Neural cell (in vitro differentiated cells): ENCODE measurements at regions not wholly inside any gene's neighbourhood (a gene's known extent, or its start where the extent isn't known, plus 50 kb on each side); places are given as distances from the start of the nearest gene placed in this dataset.

Source experiments
- H2AFZ ChIP-seq: fragments of 200-600, 300-800 bp; sonication (generic), shearing (Covaris generic); 2 replicates; pipeline ENCODE4 v1.6.0; 2014; ENCODE audit warnings: low read depth, mild to moderate bottlenecking, antibody characterized with exemption, low read length, moderate library complexity
- H3F3A ChIP-seq: fragments of 200-600 bp; shearing (Covaris generic); 2 replicates; pipeline ENCODE4 v1.6.1; 2016; ENCODE audit warnings: mild to moderate bottlenecking, moderate library complexity, mixed read lengths, antibody characterized with exemption, low read length; ENCODE audit not compliant: insufficient read depth, poor library complexity, severe bottlenecking
- H3K27ac ChIP-seq: fragments of 200-600, 300-800 bp; sonication (generic), shearing (Covaris generic); 2 replicates; pipeline ENCODE4 v1.5.1; 2014; ENCODE audit warnings: mild to moderate bottlenecking, low read length, moderate library complexity
- H3K27me3 ChIP-seq: fragments of 300-800, 200-600 bp; sonication (generic), shearing (Covaris generic); 2 replicates; pipeline ENCODE4 v1.6.0; 2014; ENCODE audit warnings: mild to moderate bottlenecking, low read depth, low read length, moderate library complexity; ENCODE audit not compliant: insufficient read depth
- H3K36me3 ChIP-seq: fragments of 300-800, 200-600 bp; sonication (generic), shearing (Covaris generic); 2 replicates; pipeline ENCODE4 v1.5.1; 2014; ENCODE audit warnings: mild to moderate bottlenecking, antibody characterized with exemption, low read length, moderate library complexity; ENCODE audit not compliant: insufficient read depth
- H3K4me2 ChIP-seq: fragments of 300-800, 200-600 bp; sonication (generic), shearing (Covaris generic); 2 replicates; pipeline ENCODE4 v1.6.0; 2014; ENCODE audit warnings: mild to moderate bottlenecking, low read length
- H3K4me3 ChIP-seq: fragments of 300-800, 200-600 bp; sonication (generic), shearing (Covaris generic); 2 replicates; pipeline ENCODE4 v1.5.1; 2014; ENCODE audit warnings: mild to moderate bottlenecking, low read length, moderate library complexity
- H3K79me2 ChIP-seq: fragments of 200-600 bp; shearing (Covaris generic); replicated peaks from 2 replicates; pipeline ENCODE4 v1.6.0; 2014; ENCODE audit warnings: mild to moderate bottlenecking, low read length, moderate library complexity; ENCODE audit not compliant: insufficient read depth
- H3K9ac ChIP-seq: fragments of 300-800, 200-600 bp; sonication (generic), shearing (Covaris generic); 2 replicates; pipeline ENCODE4 v1.6.1; 2016; ENCODE audit warnings: mild to moderate bottlenecking, low read length, mixed read lengths
- H3K9me2 ChIP-seq: fragments of 200-600 bp; shearing (Covaris generic); 2 replicates; pipeline ENCODE4 v1.6.1; 2016; ENCODE audit warnings: mild to moderate bottlenecking, low read length, mixed read lengths; ENCODE audit not compliant: insufficient read depth
- H3K9me3 ChIP-seq: fragments of 200-600, 300-800 bp; sonication (generic), shearing (Covaris generic); 2 replicates; pipeline ENCODE4 v1.6.1; 2016; ENCODE audit warnings: mild to moderate bottlenecking, mixed run types, low read length, moderate library complexity, mixed read lengths
- H4K20me1 ChIP-seq: fragments of 200-600 bp; shearing (Covaris generic); 2 replicates; pipeline ENCODE4 v1.6.1; 2016; ENCODE audit warnings: mild to moderate bottlenecking, mixed run types; ENCODE audit not compliant: insufficient read depth
- CTCF ChIP-seq: fragments of 450-650 bp; IDR thresholded peaks from 2 replicates; pipeline ENCODE4 v1.5.1; 2014; ENCODE audit warnings: antibody characterized with exemption, mild to moderate bottlenecking, moderate library complexity; ENCODE audit not compliant: poor library complexity, severe bottlenecking
- EP300 ChIP-seq: fragments of 450-650 bp; conservative IDR thresholded peaks from 2 replicates; pipeline ENCODE4 v1.6.1; 2014; ENCODE audit warnings: antibody characterized with exemption, mild to moderate bottlenecking, moderate library complexity; ENCODE audit not compliant: poor library complexity, severe bottlenecking
- EZH2 ChIP-seq: fragments of 200-600, 300-800 bp; shearing (Covaris generic), sonication (generic); IDR thresholded peaks from 2 replicates; pipeline ENCODE4 v1.6.1; 2014; ENCODE audit warnings: antibody characterized with exemption, low read length, borderline replicate concordance, mild to moderate bottlenecking; ENCODE audit not compliant: insufficient read depth, poor library complexity, severe bottlenecking
- MXI1 ChIP-seq: fragments of 450-650 bp; conservative IDR thresholded peaks from 2 replicates; pipeline ENCODE4 v1.6.1; 2014; ENCODE audit warnings: antibody characterized with exemption, mild to moderate bottlenecking; ENCODE audit not compliant: poor library complexity, severe bottlenecking
- POLR2AphosphoS5 ChIP-seq: IDR thresholded peaks from 2 replicates; pipeline ENCODE4 v1.6.1; 2012
- RAD21 ChIP-seq: fragments of 450-650 bp; conservative IDR thresholded peaks from 2 replicates; pipeline ENCODE4 v1.6.1; 2014; ENCODE audit warnings: antibody characterized with exemption, mild to moderate bottlenecking, moderate library complexity
- REST ChIP-seq: IDR thresholded peaks from 2 replicates; pipeline ENCODE4 v1.6.1; 2012; ENCODE audit warnings: borderline replicate concordance
- SMC3 ChIP-seq: fragments of 450-650 bp; conservative IDR thresholded peaks from 2 replicates; pipeline ENCODE4 v1.6.1; 2014; ENCODE audit warnings: antibody characterized with exemption, mild to moderate bottlenecking, moderate library complexity; ENCODE audit not compliant: poor library complexity
- TAF1 ChIP-seq: IDR thresholded peaks from 2 replicates; pipeline ENCODE4 v1.6.1; 2012; ENCODE audit warnings: low read depth

GRCh38 chr20:43820731-43821330 lies 93.8 kb upstream of the TOX2 start:
- Histone ChIP-seq H3K4me3 (no peak overlapping the region), H3K9me2 (no peaks in the 10 kb centered on the region), H3K4me2 (no peak overlapping the region), H3K9me3 (no peaks in the 10 kb centered on the region), H3K79me2 (no peaks in the 10 kb centered on the region), H3K27me3 (no peaks in the 10 kb centered on the region), H3K27ac (no peak overlapping the region), H3K9ac (no peak overlapping the region), H2AFZ (no peak overlapping the region), H3K36me3 (no peaks in the 10 kb centered on the region), H3F3A (no peaks in the 10 kb centered on the region), H4K20me1 (no peaks in the 10 kb centered on the region)
- no peak for TF ChIP-seq RAD21
- TF ChIP-seq TAF1, result no peak
- TF ChIP-seq MXI1, result no peak
- no peak for TF ChIP-seq POLR2AphosphoS5
- no peak for TF ChIP-seq EP300
- TF ChIP-seq EZH2, result no peak
- no peak for TF ChIP-seq REST

GRCh38 chr20:43812216-43812615 lies 85.4 kb upstream of the GTSF1L start:
- H3K27me3 ChIP-seq, result no peaks in the 10 kb centered on the region
- no peaks in the 10 kb centered on the region for H3K9me2 ChIP-seq

More at GRCh38 chr20:43812216-43812615, 85.4 kb upstream of the GTSF1L start:
- no peaks in the 10 kb centered on the region for H4K20me1 ChIP-seq
- H3K27ac ChIP-seq, result no peak overlapping the region
- peaks cover 5% of the 10 kb centered on the region for H3K9me3 ChIP-seq
- H3F3A ChIP-seq, result no peaks in the 10 kb centered on the region
- no peak overlapping the region for H3K9ac ChIP-seq
- H3K4me3 ChIP-seq, result no peak overlapping the region
- H3K79me2 ChIP-seq, result no peaks in the 10 kb centered on the region
- H2AFZ ChIP-seq, result no peak overlapping the region
- no peak overlapping the region for H3K4me2 ChIP-seq
- no peak for TF ChIP-seq REST
- TF ChIP-seq TAF1, result no peak
- TF ChIP-seq MXI1, result no peak
- no peak for TF ChIP-seq CTCF
- TF ChIP-seq SMC3, result no peak
- no peak for TF ChIP-seq RAD21
- TF ChIP-seq EP300, result no peak
- no peak for TF ChIP-seq POLR2AphosphoS5
- no peaks in the 10 kb centered on the region for H3K36me3 ChIP-seq
